GM13976 (cell line): ENCODE measurements at regions not wholly inside any gene's neighbourhood (a gene's known extent, or its start where the extent isn't known, plus 50 kb on each side); places are given as distances from the start of the nearest gene placed in this dataset.

ENCODE experiments used
- DNase-seq: peaks from one replicate; pipeline ENCODE4 v3.0.0; 2012; ENCODE audit warnings: low spot score
- in situ Hi-C: fragments of 300-500 bp; cut with MboI; formaldehyde crosslinking; loops from one replicate; pipeline ENCODE4 v1.12.0; 2022; ENCODE audit warnings: low sequenced_read_pairs, mixed read lengths, inconsistent platforms; ENCODE audit not compliant: unreplicated experiment
- TF ChIP-seq, protein P1 (sequence below): IDR thresholded peaks from 2 replicates; pipeline ENCODE4 v1.5.1; 2012; ENCODE audit warnings: borderline replicate concordance, mild to moderate bottlenecking; ENCODE audit not compliant: insufficient read depth; ENCODE audit errors: extremely low read depth, missing control alignments, control extremely low read depth

DNA sequence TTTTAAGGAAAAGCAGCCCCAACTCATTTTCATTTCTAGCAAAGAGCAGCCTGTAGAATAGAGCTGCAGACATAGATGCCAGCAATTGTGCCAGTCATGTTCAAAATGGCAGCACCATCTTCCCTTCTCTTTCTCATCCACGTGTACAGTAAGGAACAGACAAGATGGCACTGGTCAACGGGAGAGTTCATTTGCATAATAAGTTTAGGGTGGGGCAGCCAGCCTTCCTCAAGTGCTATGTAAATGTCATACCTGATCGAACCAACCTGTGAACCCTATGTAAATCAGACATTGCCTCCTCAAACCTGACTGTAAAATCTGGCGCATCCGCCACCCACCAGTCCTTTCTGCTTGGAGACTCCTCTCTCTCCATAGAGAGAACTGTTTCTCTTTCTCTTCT lies 150.0 kb upstream of the CDH13 start:
- TF ChIP-seq, protein P1, sequence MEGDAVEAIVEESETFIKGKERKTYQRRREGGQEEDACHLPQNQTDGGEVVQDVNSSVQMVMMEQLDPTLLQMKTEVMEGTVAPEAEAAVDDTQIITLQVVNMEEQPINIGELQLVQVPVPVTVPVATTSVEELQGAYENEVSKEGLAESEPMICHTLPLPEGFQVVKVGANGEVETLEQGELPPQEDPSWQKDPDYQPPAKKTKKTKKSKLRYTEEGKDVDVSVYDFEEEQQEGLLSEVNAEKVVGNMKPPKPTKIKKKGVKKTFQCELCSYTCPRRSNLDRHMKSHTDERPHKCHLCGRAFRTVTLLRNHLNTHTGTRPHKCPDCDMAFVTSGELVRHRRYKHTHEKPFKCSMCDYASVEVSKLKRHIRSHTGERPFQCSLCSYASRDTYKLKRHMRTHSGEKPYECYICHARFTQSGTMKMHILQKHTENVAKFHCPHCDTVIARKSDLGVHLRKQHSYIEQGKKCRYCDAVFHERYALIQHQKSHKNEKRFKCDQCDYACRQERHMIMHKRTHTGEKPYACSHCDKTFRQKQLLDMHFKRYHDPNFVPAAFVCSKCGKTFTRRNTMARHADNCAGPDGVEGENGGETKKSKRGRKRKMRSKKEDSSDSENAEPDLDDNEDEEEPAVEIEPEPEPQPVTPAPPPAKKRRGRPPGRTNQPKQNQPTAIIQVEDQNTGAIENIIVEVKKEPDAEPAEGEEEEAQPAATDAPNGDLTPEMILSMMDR = no peak
- in situ Hi-C loops = no loop called here
- no peak for DNase-seq

DNA sequence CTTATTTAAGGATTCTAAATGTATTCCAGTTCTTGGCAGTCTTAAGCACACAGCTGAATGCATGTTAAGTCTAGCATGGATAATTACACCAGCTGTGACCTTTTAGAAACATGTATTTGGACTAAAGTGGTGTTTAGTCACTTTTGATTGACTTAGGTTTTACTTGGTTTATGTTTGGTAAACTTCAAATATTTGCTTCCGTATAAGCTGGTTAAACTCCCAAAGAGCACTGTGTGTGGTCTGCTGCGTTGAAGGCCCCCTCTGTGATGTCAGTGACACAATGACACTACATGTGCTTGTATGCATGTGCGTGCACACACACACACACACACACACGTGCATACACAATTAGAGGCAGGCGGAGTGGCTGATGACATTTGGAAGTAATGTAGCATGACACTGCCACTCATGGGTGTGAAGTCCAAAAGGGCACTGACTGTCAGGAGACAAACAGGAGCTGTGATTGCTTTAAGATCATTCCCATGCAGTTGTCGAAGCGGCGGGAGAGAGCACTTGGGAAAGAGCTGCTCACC lies 156.1 kb upstream of the CDH13 start:
- in situ Hi-C loops = no loop called here
- DNase-seq = no peak
- TF ChIP-seq, protein P1 = no peak

DNA sequence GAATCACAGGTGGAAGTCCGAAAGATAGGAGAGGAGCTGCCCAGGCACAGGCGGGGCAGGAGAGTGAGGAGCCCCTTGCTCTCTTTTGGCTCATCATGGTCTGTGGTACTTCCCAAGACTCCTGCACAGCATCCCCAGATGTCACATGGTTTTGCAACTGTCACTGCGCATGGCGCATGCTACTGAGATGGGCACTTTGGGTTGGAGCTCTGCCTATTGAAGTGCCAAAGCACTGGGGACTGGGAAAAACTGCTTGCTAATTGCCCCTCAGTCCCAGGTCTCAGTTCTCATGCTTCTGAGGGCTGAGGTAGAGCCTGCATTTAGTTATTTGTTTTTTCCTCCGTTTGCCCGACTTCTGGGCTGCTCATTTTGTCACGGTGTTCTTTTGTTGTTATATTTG lies 156.8 kb upstream of the CDH13 start:
- in situ Hi-C loops = no loop called here
- no peak for DNase-seq
- TF ChIP-seq, protein P1 = no peak

DNA sequence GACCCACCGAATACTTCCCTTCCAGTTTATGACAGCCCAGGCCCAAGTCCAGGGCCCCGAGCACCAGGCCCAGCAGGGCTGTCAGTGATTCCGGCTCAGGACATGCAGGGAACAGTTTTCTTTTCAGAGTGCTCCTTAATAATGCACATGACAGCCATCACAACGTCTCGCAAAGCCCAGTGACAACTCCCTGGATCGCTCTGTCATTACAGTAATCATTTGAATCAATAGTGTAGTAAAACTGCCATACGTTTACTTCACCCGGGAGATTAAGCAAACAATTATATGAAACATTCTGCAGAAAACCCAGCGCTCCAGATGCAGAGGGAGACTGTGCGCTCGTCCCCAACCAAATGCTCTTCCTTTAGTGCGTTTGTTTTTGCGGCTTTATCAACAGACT lies 162.6 kb upstream of the CDH13 start:
- TF ChIP-seq, protein P1 = no peak
- in situ Hi-C loops = no loop called here
- DNase-seq = no peak

DNA sequence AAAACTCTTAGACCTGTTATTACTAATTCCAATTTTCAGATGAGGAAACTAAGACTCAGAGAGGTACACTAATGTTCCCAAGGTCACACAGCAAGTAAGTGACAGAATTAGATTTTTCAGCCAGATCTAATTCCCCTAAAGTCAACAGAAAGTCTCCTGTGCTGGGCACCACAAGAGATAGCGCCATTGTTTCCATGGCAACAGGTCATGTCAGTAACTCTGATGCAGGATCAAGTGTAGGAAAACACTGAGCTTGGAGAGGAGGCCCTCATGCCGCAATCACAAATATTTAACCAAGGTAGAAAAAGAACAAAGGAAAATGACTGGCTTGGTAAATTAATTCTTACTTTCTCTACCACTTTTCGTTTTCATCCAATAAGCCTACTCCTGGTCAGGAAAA lies 166.0 kb upstream of the CDH13 start:
- DNase-seq = no peak
- in situ Hi-C loops = no loop called here
- TF ChIP-seq, protein P1 = no peak

DNA sequence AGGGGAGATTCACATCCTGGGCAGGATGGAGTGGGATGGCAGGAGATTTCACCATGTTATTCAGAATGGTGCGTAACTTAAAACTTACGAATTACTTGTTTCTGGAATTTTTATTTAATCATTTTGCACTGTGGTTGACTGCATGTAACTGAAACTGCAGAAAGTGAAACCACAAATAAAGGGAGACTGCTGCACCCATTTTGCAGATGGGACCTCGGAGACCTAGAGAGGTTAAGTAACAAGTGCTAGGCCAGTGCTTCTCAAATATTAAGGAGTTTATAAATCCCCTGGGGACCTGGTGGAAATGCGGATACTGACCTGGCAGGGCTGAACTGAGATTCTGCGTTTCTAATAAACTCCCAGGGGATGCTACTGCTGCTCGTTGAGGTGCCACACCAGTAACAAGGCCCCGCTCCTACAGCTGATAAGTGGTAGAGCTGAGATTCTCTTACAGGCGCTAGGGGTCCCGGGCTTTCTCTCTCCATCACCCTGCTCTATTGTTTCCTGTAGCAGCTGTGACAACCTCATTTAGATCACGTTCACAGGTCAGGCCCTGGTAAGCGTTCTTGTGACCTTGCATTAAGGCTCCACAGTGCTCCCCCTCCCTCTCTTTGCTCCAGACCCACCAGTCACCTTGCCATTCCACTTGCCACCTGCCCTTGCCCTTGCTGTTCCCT lies 167.1 kb upstream of the CDH13 start:
- TF ChIP-seq, protein P1 = no peak
- in situ Hi-C loops = no loop called here
- no peak for DNase-seq
